ENCODE measurements at regions not wholly inside any gene's neighbourhood (a gene's known extent, or its start where the extent isn't known, plus 50 kb on each side); places are given as distances from the start of the nearest gene placed in this dataset.

DNA sequence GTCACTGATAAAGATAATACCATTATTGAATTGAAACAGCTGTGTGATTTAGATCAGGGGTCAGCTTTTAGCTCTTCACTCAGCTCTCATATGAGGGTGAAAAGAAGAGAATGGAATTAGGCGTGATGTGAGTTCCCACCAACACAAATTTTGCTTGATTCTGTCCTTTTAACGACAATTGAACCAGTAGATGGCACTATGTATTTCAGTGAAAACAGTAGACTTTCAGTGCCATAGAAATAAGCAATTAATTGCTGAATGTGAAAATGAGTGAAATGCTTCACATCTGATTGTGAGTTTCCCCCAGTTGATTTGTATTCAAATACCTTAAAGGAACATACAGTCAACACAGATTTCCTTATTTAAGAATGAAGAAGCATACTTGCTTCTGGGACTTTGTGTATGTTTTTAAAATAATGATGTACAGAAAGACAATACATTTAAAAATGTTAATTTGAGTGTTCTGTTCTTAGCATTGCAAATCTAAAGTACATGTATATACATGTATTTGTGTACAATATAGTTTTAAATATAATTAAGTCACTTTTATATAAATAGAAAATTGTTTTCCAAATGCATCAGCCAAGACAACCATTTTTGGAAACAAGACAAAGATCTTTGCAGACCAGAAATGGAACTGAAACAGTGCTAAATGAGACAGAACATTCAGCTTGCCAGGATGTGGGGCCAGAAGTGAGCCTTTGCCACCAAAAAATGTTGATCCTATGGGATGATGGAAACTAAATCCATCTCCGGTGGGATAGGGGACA is 178.8 kb downstream of the SNCA start:
- no peaks in the 10 kb centered on the region for H3K9me3 ChIP-seq
- no peaks in the 10 kb centered on the region for H3K36me3 ChIP-seq
- H3K27me3 ChIP-seq = no peaks in the 10 kb centered on the region
- intact Hi-C loops (cut with DNase I) = loop anchor here in 1 of 4 donors (5.0 kb wide), 1 partner anchor 209 kb away; no protein-coding TSS in a partner anchor
- no peak for DNase-seq
- H3K4me1 ChIP-seq (ENCODE audit: insufficient read depth) = no peaks in the 10 kb centered on the region
- TF ChIP-seq, protein P1, sequence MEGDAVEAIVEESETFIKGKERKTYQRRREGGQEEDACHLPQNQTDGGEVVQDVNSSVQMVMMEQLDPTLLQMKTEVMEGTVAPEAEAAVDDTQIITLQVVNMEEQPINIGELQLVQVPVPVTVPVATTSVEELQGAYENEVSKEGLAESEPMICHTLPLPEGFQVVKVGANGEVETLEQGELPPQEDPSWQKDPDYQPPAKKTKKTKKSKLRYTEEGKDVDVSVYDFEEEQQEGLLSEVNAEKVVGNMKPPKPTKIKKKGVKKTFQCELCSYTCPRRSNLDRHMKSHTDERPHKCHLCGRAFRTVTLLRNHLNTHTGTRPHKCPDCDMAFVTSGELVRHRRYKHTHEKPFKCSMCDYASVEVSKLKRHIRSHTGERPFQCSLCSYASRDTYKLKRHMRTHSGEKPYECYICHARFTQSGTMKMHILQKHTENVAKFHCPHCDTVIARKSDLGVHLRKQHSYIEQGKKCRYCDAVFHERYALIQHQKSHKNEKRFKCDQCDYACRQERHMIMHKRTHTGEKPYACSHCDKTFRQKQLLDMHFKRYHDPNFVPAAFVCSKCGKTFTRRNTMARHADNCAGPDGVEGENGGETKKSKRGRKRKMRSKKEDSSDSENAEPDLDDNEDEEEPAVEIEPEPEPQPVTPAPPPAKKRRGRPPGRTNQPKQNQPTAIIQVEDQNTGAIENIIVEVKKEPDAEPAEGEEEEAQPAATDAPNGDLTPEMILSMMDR (IDR thresholded peaks at IDR 0.05) = peak in 2 of 3 donors; percentile 16 to 33
- no peak for TF ChIP-seq POLR2A (IDR thresholded peaks at IDR 0.05)
- 37 to 39% (median 38%) methylated on average over 3 of the region's 3 CpGs for WGBS, 3 donors
- H3K4me3 ChIP-seq = no peak overlapping the region
- no peak overlapping the region for H3K27ac ChIP-seq

DNA sequence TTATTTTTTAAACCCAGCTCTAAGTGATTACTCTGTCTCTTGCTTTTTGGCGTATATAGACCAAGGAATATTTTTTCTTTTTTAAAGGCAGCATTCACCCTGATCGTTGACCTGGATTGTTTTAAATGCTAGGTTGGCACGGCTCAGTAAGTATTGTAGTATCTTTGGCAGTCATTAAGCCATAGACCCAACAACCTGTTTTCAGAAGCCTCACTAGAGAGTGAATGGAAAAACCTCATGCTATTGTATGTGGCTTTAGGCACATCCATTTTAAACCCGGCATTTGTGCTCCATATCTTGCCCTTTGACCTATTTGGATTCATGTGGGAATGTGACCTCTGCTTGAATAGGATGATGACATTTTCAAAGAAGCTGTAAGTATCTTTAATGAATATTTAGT is 183.9 kb downstream of the SNCA start:
- no peaks in the 10 kb centered on the region for H3K27me3 ChIP-seq
- no peak overlapping the region for H3K4me3 ChIP-seq
- no peak for DNase-seq
- TF ChIP-seq EP300 (IDR thresholded peaks at IDR 0.05) = no peak
- TF ChIP-seq, protein P1 (IDR thresholded peaks at IDR 0.05) = no peak
- no peak for TF ChIP-seq POLR2A (IDR thresholded peaks at IDR 0.05)
- intact Hi-C loops (cut with DNase I) = no loop called here
- WGBS, 3 donors = 66 to 78% (median 69%) methylated on average over 4 of the region's 4 CpGs
- no peaks in the 10 kb centered on the region for H3K4me1 ChIP-seq (ENCODE audit: insufficient read depth)
- no peak overlapping the region for H3K27ac ChIP-seq
- H3K36me3 ChIP-seq = no peaks in the 10 kb centered on the region
- no peaks in the 10 kb centered on the region for H3K9me3 ChIP-seq

DNA sequence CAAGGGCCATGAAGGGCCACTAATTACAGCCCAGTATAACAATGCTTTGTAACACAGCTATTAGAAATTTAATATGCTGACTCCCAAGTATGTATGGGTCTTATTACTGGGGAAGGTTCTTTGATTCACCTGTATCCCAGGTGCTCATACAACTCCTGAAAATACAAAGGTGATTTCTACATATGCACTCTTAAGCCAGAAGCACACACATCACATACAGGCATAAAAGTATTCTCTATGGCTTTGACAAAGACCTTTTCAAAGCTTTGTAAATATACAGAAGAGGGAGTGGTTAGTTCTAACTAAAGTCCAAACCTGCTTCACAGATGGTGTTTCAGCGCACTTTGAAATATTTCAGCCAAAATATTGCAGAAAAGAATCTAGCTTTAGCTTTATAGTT is 191.5 kb downstream of the SNCA start:
- no peak for DNase-seq
- H3K9me3 ChIP-seq = no peaks in the 10 kb centered on the region
- WGBS, 3 donors = 96 to 100% (median 98%) methylated on average over 1 of the region's 1 CpG
- no peak overlapping the region for H3K4me3 ChIP-seq
- H3K27me3 ChIP-seq = no peaks in the 10 kb centered on the region
- no peaks in the 10 kb centered on the region for H3K4me1 ChIP-seq (ENCODE audit: insufficient read depth)
- no peak for TF ChIP-seq POLR2A (IDR thresholded peaks at IDR 0.05)
- no peak for TF ChIP-seq EP300 (IDR thresholded peaks at IDR 0.05)
- TF ChIP-seq, protein P1 (IDR thresholded peaks at IDR 0.05) = no peak
- no peaks in the 10 kb centered on the region for H3K36me3 ChIP-seq
- H3K27ac ChIP-seq = no peak overlapping the region
- intact Hi-C loops (cut with DNase I) = no loop called here

DNA sequence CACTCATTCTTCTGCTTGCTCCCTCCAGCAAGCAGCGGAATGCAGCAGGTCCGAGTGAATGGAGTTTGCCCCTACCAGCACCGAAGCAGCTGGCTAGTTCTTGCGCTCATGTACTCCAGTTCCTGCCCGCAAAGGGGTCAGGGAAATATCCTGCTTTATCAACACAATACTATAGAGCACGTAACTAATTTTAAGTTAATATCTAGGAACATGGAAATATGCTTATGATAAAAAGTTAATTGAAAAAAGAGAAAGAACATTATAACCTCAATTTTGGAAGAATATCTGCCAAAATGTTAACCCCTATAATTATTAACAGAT is 195.6 kb downstream of the SNCA start:
- Histone ChIP-seq H3K36me3 (no peaks in the 10 kb centered on the region), H3K27ac (no peak overlapping the region), H3K9me3 (no peaks in the 10 kb centered on the region), H3K4me1 (ENCODE audit: insufficient read depth) (no peaks in the 10 kb centered on the region), H3K4me3 (no peak overlapping the region), H3K27me3 (no peaks in the 10 kb centered on the region)
- DNase-seq = no peak
- TF ChIP-seq EP300 (IDR thresholded peaks at IDR 0.05) (no peak), POLR2A (IDR thresholded peaks at IDR 0.05) (no peak)
- TF ChIP-seq, protein P1 (IDR thresholded peaks at IDR 0.05) = no peak
- 26 to 35% (median 31%) methylated on average over 6 of the region's 6 CpGs for WGBS, 3 donors
- intact Hi-C loops (cut with DNase I) = no loop called here

Data from ovary (tissue), 7 donors.